GM12874 (cell line): ENCODE measurements at regions not wholly inside any gene's neighbourhood (a gene's known extent, or its start where the extent isn't known, plus 50 kb on each side); places are given as distances from the start of the nearest gene placed in this dataset.

ENCODE experiments used
- TF ChIP-seq, protein P1 (sequence below): IDR thresholded peaks from 2 replicates; pipeline ENCODE4 v1.5.1; 2011; ENCODE audit warnings: low read depth, mild to moderate bottlenecking, control low read depth, low read length, moderate library complexity; ENCODE audit not compliant: insufficient read depth

DNA sequence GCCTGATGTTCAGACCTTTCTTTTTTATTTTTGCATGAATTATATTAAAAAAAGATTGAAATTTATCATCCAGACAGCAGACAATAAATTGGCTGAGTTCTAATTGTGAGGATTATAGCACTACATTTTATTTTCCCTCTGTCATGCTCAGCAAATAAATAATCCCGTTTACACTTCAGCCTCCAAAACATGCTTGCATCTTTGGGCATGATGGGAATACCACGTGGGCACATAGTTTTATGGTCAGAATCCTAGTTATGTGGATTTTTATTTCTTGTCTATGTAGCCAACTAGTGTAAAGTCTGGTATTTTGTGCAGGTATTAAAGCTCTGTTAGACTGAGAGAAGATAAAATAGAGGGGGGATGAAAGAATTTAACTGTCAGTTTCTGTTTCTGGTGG, 276.9 kb upstream of the E2F7 start:
- TF ChIP-seq, protein P1, sequence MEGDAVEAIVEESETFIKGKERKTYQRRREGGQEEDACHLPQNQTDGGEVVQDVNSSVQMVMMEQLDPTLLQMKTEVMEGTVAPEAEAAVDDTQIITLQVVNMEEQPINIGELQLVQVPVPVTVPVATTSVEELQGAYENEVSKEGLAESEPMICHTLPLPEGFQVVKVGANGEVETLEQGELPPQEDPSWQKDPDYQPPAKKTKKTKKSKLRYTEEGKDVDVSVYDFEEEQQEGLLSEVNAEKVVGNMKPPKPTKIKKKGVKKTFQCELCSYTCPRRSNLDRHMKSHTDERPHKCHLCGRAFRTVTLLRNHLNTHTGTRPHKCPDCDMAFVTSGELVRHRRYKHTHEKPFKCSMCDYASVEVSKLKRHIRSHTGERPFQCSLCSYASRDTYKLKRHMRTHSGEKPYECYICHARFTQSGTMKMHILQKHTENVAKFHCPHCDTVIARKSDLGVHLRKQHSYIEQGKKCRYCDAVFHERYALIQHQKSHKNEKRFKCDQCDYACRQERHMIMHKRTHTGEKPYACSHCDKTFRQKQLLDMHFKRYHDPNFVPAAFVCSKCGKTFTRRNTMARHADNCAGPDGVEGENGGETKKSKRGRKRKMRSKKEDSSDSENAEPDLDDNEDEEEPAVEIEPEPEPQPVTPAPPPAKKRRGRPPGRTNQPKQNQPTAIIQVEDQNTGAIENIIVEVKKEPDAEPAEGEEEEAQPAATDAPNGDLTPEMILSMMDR: no peak

DNA sequence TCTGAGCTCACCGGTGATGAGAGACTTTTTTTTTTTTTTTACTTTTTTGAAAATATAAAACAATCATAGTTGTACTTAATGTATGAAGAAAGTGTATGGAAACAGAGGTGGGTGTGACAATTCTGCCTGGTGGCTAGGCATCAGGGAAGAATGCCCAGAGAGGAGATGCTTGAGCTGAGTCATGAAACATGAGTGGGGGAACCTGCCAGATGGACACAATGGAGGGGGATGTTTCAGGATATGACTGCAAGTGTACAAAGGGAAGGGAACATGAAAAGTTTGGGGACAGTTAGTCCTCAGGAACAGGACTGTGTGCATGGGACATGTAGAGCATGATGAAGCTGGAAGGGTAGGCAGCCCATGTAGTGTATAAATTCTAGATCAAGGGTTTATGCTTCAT, 274.2 kb upstream of the E2F7 start:
- TF ChIP-seq, protein P1: no peak

DNA sequence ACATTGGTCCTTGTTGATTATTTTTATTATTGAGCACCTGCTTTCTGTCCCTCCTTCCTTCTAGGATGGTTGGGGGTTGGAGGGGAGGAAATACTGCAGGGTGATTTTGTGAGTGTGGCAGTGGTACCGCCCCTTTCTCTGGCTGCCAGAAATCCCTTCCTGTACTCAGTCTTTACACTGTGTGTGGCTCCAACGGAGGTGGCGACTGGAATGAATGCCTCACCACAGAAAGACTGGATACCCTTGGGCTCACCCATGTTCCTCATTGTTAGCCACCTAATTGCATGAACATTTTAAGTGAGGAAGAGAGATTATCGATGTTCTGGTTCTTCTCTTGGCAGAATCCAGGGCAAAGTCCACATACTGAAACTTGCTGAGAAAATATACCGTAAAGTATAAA, 272.0 kb upstream of the E2F7 start:
- TF ChIP-seq, protein P1: no peak

DNA sequence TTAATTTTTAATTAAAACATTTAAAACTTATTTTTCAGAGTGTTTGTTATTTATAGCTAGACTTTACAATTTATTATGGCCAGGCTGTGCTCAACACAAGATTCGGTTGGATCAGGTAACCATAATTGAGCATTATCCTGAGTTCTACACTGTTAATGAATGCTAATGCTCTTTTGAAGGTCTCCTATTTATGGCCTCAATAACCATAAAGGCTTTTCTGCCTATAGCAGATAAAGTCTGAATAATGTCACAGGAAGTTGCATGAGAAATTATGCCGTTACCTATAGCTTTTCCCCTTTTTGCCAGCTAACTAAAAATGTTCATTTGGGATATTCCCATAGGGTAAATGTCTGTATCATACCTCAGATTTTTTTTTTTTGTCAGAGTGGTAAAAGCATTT, 269.4 kb upstream of the E2F7 start:
- TF ChIP-seq, protein P1: no peak

DNA sequence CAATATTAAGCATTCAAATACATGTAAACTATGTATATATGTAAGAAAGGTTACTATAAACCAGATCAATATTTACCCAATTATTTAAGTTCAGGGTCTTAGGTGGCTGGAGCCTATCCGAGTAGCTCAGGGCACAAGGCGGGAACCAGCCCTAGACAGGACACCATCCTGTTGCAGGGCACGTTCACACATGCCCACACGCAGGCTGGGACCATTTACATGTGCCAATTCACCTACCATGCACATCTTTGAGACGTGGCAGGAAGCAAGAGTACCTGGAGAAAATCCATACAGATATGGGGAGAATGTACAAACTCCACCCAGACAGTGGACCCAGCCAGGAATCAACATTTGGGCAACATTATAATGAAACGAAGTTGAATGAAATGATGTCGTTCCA, 263.0 kb upstream of the E2F7 start:
- TF ChIP-seq, protein P1: no peak

DNA sequence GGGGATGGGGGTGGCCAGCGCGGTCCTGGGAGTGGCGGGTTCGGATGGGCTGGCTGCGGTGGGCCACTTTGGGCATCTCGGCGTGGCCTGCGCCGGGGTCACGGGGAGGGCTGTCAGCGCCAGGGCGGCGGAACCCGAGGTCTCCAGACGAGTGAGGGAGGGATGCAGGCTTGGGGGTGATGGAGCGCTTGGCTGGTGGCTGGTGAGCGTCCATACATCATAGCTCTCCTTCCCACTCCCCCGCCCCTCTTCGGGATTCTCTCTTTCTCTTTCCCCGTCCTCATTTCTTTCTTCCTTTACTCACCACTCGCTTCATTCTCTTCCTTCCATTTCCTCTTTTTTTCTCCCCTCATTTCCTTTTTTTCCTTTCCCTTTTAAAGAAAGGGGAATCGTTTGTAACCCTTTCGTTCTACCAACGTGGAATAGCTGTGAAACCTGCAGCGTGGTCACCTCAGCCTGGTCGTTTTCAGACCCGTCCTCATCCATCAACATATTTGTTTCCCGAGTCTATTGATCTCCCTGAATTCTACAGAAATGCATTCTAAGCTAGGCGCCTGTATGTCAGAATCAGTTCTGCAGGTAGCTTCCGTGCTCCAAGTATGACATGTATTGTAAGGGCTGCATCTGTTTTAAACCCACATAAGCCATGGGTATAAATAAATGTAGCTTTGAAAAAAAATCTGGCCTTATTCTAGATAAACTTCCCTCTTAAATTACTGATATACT, 260.3 kb upstream of the E2F7 start:
- TF ChIP-seq, protein P1: no peak

DNA sequence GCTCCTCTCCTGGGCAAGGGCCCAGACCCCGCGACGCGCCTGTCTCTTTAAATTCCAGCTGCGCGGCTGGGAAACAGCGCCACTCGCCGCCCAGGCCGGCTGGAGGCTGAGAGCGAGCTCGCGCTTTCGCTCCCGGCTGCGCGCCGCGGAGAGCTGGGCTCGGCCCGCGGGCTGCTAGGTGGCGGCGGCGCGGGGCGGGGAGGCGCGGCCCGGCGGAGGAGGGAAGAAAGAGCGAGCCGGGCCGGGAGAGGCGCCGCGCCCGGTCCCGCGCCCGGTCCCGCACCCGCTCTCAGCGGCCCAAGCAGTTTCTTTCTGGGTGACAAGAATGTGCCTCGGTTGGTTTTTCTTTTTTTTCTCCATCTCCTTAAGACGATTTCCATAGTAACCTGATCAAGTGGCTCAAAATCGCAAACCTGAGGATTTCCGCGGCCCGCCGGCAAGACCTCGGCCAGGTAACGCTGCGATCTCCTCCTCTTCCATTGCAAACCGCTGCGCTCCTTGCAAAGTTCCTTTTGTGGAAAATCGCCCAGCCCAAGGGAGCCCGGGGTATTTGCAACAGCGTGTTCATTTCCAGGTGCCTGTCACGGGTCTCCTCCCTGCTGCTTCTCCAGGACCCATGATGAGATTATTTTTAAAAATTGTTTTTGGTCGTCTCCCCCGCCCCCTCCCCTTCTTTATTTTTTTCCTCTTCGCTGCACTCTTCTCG, 259.5 kb upstream of the E2F7 start:
- TF ChIP-seq, protein P1: peak; percentile 54
